ENCODE measurements at regions not wholly inside any gene's neighbourhood (a gene's known extent, or its start where the extent isn't known, plus 50 kb on each side); places are given as distances from the start of the nearest gene placed in this dataset.

GRCh38 chr22:44439356-44440223 is 58.4 kb downstream of the RTL6 start:
- no peak overlapping the region for H3K4me2 ChIP-seq (ENCODE audit: extremely low read depth, insufficient read depth, low read length)
- no peak for DNase-seq (ENCODE audit: low read depth in 2 of 2)
- TF ChIP-seq EZH2 (IDR thresholded peaks at IDR 0.05; ENCODE audit: low read length, missing control alignments): no peak
- H3K4me1 ChIP-seq (ENCODE audit: control insufficient read depth, extremely low read depth, insufficient read depth, low read length): no peaks in the 10 kb centered on the region
- no peak overlapping the region for H3K9ac ChIP-seq (ENCODE audit: insufficient read depth, low read length)
- no peaks in the 10 kb centered on the region for H4K20me1 ChIP-seq (ENCODE audit: control insufficient read depth, extremely low read depth, insufficient read depth, low read length)
- H3K9me3 ChIP-seq (ENCODE audit: control insufficient read depth, insufficient read depth, low read depth, low read length): no peaks in the 10 kb centered on the region
- no peak overlapping the region for H2AFZ ChIP-seq (ENCODE audit: low read length)
- H3K27me3 ChIP-seq (ENCODE audit: control insufficient read depth, insufficient read depth, low read length): no peaks in the 10 kb centered on the region
- no peaks in the 10 kb centered on the region for H3K36me3 ChIP-seq (ENCODE audit: control insufficient read depth, insufficient read depth, low read length)
- no peak overlapping the region for H3K4me3 ChIP-seq (replicated peaks in 1 of 4; ENCODE audit: control extremely low read depth in 1 of 4, insufficient read depth in 1 of 4, low read depth in 3 of 4, low read length in 4 of 4)
- no peak overlapping the region for H3K27ac ChIP-seq (ENCODE audit: insufficient read depth, low read length)
- no peaks in the 10 kb centered on the region for H3K79me2 ChIP-seq (ENCODE audit: control insufficient read depth, insufficient read depth, low read length)

DNA sequence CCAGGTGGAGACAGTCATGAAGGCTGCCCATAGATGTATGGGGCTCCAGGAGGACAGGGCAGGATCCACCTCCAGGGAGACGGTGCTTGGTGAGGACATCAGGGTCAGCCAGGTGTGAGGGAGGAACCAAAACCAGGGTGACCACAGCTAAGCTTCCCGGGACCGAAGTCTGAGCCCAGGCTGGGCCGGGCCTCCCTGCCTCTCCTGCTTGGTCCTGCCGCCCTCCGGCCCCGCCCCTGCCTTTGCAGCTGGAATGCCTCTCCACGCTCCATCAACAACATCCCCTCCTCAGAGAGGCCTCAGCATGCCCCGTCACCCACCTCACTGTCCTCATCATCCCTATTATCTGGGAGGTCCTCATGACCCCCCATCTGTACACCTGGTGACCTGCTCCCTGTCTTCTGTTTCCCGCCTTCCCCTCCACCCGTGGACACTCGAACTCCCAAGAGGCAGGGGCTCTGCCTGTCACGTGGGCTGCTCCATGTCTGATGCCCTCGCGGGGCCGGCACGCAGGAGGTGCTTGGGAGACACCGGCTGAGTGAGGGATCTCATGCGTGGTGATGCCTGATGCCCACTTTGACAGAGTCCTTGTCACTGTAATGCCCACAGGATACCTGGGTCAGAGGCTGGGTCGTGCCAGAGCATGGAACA is 59.4 kb downstream of the RTL6 start:
- Histone ChIP-seq H3K79me2 (ENCODE audit: control insufficient read depth, insufficient read depth, low read length) (no peaks in the 10 kb centered on the region), H2AFZ (ENCODE audit: low read length) (no peak overlapping the region), H3K27ac (ENCODE audit: insufficient read depth, low read length) (no peak overlapping the region), H3K27me3 (ENCODE audit: control insufficient read depth, insufficient read depth, low read length) (no peaks in the 10 kb centered on the region), H3K9me3 (ENCODE audit: control insufficient read depth, insufficient read depth, low read depth, low read length) (no peaks in the 10 kb centered on the region), H3K4me3 (replicated peaks in 1 of 4; ENCODE audit: control extremely low read depth in 1 of 4, insufficient read depth in 1 of 4, low read depth in 3 of 4, low read length in 4 of 4) (no peak overlapping the region), H3K4me2 (ENCODE audit: extremely low read depth, insufficient read depth, low read length) (no peak overlapping the region), H3K36me3 (ENCODE audit: control insufficient read depth, insufficient read depth, low read length) (no peaks in the 10 kb centered on the region), H3K9ac (ENCODE audit: insufficient read depth, low read length) (no peak overlapping the region), H3K4me1 (ENCODE audit: control insufficient read depth, extremely low read depth, insufficient read depth, low read length) (no peaks in the 10 kb centered on the region), H4K20me1 (ENCODE audit: control insufficient read depth, extremely low read depth, insufficient read depth, low read length) (no peaks in the 10 kb centered on the region)
- TF ChIP-seq EZH2 (IDR thresholded peaks at IDR 0.05; ENCODE audit: low read length, missing control alignments): no peak
- TF ChIP-seq, protein P1, sequence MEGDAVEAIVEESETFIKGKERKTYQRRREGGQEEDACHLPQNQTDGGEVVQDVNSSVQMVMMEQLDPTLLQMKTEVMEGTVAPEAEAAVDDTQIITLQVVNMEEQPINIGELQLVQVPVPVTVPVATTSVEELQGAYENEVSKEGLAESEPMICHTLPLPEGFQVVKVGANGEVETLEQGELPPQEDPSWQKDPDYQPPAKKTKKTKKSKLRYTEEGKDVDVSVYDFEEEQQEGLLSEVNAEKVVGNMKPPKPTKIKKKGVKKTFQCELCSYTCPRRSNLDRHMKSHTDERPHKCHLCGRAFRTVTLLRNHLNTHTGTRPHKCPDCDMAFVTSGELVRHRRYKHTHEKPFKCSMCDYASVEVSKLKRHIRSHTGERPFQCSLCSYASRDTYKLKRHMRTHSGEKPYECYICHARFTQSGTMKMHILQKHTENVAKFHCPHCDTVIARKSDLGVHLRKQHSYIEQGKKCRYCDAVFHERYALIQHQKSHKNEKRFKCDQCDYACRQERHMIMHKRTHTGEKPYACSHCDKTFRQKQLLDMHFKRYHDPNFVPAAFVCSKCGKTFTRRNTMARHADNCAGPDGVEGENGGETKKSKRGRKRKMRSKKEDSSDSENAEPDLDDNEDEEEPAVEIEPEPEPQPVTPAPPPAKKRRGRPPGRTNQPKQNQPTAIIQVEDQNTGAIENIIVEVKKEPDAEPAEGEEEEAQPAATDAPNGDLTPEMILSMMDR (conservative IDR thresholded peaks at IDR 0.05 in 1 of 2, IDR thresholded peaks at IDR 0.05 in 1 of 2; ENCODE audit: low read depth in 1 of 2, low read length in 2 of 2): no peak
- no peak for DNase-seq (ENCODE audit: low read depth in 2 of 2)

GRCh38 chr22:44438056-44438455 is 60.0 kb downstream of the RTL6 start:
- Histone ChIP-seq H3K4me2 (ENCODE audit: extremely low read depth, insufficient read depth, low read length) (no peak overlapping the region), H3K36me3 (ENCODE audit: control insufficient read depth, insufficient read depth, low read length) (no peaks in the 10 kb centered on the region), H3K79me2 (ENCODE audit: control insufficient read depth, insufficient read depth, low read length) (no peaks in the 10 kb centered on the region), H3K27ac (ENCODE audit: insufficient read depth, low read length) (no peak overlapping the region), H4K20me1 (ENCODE audit: control insufficient read depth, extremely low read depth, insufficient read depth, low read length) (no peaks in the 10 kb centered on the region), H3K9ac (ENCODE audit: insufficient read depth, low read length) (no peak overlapping the region), H3K9me3 (ENCODE audit: control insufficient read depth, insufficient read depth, low read depth, low read length) (no peaks in the 10 kb centered on the region), H3K27me3 (ENCODE audit: control insufficient read depth, insufficient read depth, low read length) (no peaks in the 10 kb centered on the region), H3K4me1 (ENCODE audit: control insufficient read depth, extremely low read depth, insufficient read depth, low read length) (no peaks in the 10 kb centered on the region), H2AFZ (ENCODE audit: low read length) (no peak overlapping the region), H3K4me3 (replicated peaks in 1 of 4; ENCODE audit: control extremely low read depth in 1 of 4, insufficient read depth in 1 of 4, low read depth in 3 of 4, low read length in 4 of 4) (no peak overlapping the region)
- TF ChIP-seq EZH2 (IDR thresholded peaks at IDR 0.05; ENCODE audit: low read length, missing control alignments): no peak
- TF ChIP-seq, protein P1 (conservative IDR thresholded peaks at IDR 0.05 in 1 of 2, IDR thresholded peaks at IDR 0.05 in 1 of 2; ENCODE audit: low read depth in 1 of 2, low read length in 2 of 2): no peak
- DNase-seq (ENCODE audit: low read depth in 2 of 2): no peak
